ENCODE measurements at regions not wholly inside any gene's neighbourhood (a gene's known extent, or its start where the extent isn't known, plus 50 kb on each side); places are given as distances from the start of the nearest gene placed in this dataset.

DNA sequence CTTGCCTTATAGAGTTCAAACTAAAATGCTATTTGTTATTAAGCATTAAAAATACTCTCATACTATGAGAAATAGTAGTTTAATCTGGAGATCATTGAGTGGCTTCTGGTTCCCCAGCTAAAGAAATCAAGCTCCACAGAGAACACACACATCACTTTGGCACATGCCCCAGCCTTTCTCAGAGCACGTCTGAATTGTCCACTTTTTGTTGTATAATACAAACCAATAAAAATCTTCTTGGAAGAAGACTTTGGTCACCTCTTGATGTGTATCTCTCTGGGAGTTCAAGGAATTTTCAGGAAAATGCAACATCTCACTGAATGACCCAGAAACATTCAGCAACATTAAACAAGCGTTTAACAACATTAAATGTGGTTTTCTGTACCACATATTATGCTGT, 413.9 kb downstream of the GALC start:
- TF ChIP-seq, protein P1, sequence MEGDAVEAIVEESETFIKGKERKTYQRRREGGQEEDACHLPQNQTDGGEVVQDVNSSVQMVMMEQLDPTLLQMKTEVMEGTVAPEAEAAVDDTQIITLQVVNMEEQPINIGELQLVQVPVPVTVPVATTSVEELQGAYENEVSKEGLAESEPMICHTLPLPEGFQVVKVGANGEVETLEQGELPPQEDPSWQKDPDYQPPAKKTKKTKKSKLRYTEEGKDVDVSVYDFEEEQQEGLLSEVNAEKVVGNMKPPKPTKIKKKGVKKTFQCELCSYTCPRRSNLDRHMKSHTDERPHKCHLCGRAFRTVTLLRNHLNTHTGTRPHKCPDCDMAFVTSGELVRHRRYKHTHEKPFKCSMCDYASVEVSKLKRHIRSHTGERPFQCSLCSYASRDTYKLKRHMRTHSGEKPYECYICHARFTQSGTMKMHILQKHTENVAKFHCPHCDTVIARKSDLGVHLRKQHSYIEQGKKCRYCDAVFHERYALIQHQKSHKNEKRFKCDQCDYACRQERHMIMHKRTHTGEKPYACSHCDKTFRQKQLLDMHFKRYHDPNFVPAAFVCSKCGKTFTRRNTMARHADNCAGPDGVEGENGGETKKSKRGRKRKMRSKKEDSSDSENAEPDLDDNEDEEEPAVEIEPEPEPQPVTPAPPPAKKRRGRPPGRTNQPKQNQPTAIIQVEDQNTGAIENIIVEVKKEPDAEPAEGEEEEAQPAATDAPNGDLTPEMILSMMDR (IDR thresholded peaks at IDR 0.05; ENCODE audit: unreplicated experiment) = no peak
- Mint-ChIP-seq H3K4me3 (ENCODE audit: low read depth) (no peak overlapping the region), H3K4me1 (ENCODE audit: low read depth) (no peaks in the 10 kb centered on the region), H3K36me3 (ENCODE audit: insufficient read depth) (no peaks in the 10 kb centered on the region), H3K27me3 (peaks cover 3% of the 10 kb centered on the region), H3K9me3 (ENCODE audit: low read depth) (peaks cover 3% of the 10 kb centered on the region), H3K27ac (no peak overlapping the region)
- DNase-seq (ENCODE audit: low spot score, unreplicated experiment) = no peak

DNA sequence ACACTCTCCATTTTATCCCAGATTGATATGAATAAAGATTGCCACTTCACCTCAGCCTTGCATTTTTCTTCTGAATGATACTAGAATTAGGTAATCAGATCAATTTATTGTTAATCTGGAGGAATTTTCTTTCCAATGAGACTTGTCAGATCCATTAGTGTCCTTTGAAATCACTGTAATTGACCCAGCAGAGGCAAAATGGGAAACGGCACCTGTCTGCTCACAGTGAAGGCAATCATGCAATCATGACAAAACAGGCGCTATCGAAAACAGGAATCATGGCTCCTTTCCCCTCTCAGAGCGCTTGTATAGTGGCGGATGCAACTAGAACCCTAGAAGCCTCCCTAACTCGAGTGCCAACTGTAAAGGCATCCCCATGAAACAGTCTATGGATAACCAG, 417.6 kb downstream of the GALC start:
- Mint-ChIP-seq H3K4me3 (ENCODE audit: low read depth) (no peak overlapping the region), H3K9me3 (ENCODE audit: low read depth) (no peaks in the 10 kb centered on the region)
- TF ChIP-seq, protein P1 (IDR thresholded peaks at IDR 0.05; ENCODE audit: unreplicated experiment) = no peak

DNA sequence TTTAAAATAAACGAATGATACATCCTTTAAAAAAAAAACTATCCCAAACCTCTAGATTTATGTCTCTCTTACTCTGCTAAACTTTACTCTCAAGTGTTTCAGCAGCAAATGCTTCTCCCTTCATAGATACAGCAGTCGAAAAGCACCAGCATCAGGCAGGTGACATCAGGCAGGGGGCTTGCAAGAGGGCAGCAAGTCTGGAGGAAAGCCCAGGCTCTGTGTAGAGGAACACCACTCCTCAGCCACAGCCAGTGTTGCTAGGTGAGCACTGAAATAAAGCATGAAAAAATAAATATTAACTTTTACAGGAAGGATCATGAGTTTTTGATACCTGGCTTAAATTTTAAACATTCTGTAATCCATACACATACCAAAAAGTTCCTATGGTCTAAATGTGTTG, 419.4 kb downstream of the GALC start:
- Mint-ChIP-seq H3K4me1 (ENCODE audit: low read depth) (no peaks in the 10 kb centered on the region), H3K27me3 (peaks cover 2% of the 10 kb centered on the region)
- TF ChIP-seq, protein P1 (IDR thresholded peaks at IDR 0.05; ENCODE audit: unreplicated experiment) = no peak

More for the DNA sequence above, 417.6 kb downstream of the GALC start:
- Mint-ChIP-seq H3K27ac (no peak overlapping the region), H3K36me3 (ENCODE audit: insufficient read depth) (no peaks in the 10 kb centered on the region), H3K4me1 (ENCODE audit: low read depth) (no peaks in the 10 kb centered on the region), H3K27me3 (peaks cover 3% of the 10 kb centered on the region)
- no peak for DNase-seq (ENCODE audit: low spot score, unreplicated experiment)

DNA sequence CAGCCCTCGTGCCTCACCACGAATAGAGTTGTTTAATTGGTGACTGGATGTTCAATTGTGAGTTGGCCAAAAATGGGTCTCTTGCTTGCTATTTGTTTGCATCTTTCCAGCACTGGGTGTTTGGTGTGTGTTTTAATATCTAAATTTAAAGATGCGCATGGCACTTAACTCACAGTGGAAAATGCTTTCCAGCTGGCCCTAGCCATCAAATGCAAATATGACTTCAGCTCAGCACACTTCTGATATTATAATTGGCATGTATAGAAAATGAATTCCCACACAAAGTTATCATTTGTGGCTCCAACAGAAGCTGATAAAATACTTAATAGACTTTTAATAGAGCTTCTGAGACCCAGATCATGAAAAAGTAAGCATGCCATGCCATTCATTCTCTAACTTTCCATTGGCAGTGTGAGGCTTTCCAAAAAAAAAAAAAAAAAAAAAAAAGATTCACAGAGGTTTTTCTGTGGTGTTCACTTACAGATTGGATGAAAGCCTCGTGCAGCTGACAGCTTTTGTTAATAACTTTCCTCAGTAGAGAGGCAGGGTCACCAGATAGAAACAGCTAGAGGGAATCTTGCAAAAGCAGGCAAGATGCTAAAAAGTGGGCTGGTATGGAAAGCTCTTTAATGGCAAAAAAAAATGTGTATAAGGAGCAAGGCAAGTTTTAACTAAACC, 425.2 kb downstream of the GALC start:
- no peak overlapping the region for H3K27ac Mint-ChIP-seq
- no peaks in the 10 kb centered on the region for H3K27me3 Mint-ChIP-seq

More for the DNA sequence above, 419.4 kb downstream of the GALC start:
- Mint-ChIP-seq H3K27ac (no peak overlapping the region), H3K9me3 (ENCODE audit: low read depth) (no peaks in the 10 kb centered on the region), H3K4me3 (ENCODE audit: low read depth) (no peak overlapping the region), H3K36me3 (ENCODE audit: insufficient read depth) (no peaks in the 10 kb centered on the region)
- DNase-seq (ENCODE audit: low spot score, unreplicated experiment) = no peak

DNA sequence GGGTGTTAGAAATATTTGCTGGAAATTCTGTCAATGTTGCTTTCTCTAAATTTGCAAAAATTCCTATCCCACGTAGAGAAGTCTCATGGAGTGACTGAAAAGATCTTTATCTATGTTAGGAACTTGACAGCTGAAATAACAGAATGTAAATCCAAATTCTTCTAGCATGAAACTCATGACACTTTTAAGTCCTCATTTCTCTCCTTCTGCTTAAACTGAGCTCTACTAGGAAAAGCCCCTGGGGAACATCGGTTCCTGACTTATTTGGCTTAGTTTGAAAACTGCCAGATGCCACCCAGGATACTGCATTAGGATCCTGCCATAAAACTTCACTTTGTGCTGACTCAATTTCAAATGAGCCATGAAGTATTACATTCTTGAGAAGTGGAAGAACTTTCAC, 426.0 kb downstream of the GALC start:
- no peaks in the 10 kb centered on the region for H3K36me3 Mint-ChIP-seq (ENCODE audit: insufficient read depth)
- no peak overlapping the region for H3K4me3 Mint-ChIP-seq (ENCODE audit: low read depth)
- H3K9me3 Mint-ChIP-seq (ENCODE audit: low read depth) = peaks cover 4% of the 10 kb centered on the region
- H3K4me1 Mint-ChIP-seq (ENCODE audit: low read depth) = no peaks in the 10 kb centered on the region
- no peaks in the 10 kb centered on the region for H3K27me3 Mint-ChIP-seq
- TF ChIP-seq, protein P1 (IDR thresholded peaks at IDR 0.05; ENCODE audit: unreplicated experiment) = no peak
- H3K27ac Mint-ChIP-seq = no peak overlapping the region
- no peak for DNase-seq (ENCODE audit: low spot score, unreplicated experiment)

More for the DNA sequence above, 425.2 kb downstream of the GALC start:
- H3K4me1 Mint-ChIP-seq (ENCODE audit: low read depth) = no peaks in the 10 kb centered on the region
- TF ChIP-seq, protein P1 (IDR thresholded peaks at IDR 0.05; ENCODE audit: unreplicated experiment) = no peak
- no peak overlapping the region for H3K4me3 Mint-ChIP-seq (ENCODE audit: low read depth)
- no peaks in the 10 kb centered on the region for H3K36me3 Mint-ChIP-seq (ENCODE audit: insufficient read depth)
- H3K9me3 Mint-ChIP-seq (ENCODE audit: low read depth) = peaks cover 4% of the 10 kb centered on the region
- DNase-seq (ENCODE audit: low spot score, unreplicated experiment) = no peak
